Adrenal gland (tissue), 5 donors: ENCODE measurements at regions not wholly inside any gene's neighbourhood (a gene's known extent, or its start where the extent isn't known, plus 50 kb on each side); places are given as distances from the start of the nearest gene placed in this dataset.

Experiments used
- POLR2A ChIP-seq, 2 donors: fragments of 450-650 bp; IDR thresholded peaks; one replicate each; pipeline ENCODE4 v1.6.1; 2017; ENCODE audit warnings: antibody characterized with exemption in 2 of 2, mild to moderate bottlenecking in 2 of 2, moderate library complexity in 1 of 2
- TF ChIP-seq, protein P1 (sequence below), 6 experiments: fragments of 450-650 bp in 4 of 6; fragments of 200-600 bp in 2 of 6; sonication (generic) in 1 of 6; IDR thresholded peaks; 1 replicate in 5 of 6; 2 replicates in 1 of 6; pipeline versions ENCODE4 v1.5.1 to v1.8.0; 2016 to 2021; ENCODE audit warnings: antibody characterized with exemption in 6 of 6, mild to moderate bottlenecking in 2 of 6, moderate library complexity in 1 of 6
- donor health status: DM: no; HTN: no; CAD: no.

DNA sequence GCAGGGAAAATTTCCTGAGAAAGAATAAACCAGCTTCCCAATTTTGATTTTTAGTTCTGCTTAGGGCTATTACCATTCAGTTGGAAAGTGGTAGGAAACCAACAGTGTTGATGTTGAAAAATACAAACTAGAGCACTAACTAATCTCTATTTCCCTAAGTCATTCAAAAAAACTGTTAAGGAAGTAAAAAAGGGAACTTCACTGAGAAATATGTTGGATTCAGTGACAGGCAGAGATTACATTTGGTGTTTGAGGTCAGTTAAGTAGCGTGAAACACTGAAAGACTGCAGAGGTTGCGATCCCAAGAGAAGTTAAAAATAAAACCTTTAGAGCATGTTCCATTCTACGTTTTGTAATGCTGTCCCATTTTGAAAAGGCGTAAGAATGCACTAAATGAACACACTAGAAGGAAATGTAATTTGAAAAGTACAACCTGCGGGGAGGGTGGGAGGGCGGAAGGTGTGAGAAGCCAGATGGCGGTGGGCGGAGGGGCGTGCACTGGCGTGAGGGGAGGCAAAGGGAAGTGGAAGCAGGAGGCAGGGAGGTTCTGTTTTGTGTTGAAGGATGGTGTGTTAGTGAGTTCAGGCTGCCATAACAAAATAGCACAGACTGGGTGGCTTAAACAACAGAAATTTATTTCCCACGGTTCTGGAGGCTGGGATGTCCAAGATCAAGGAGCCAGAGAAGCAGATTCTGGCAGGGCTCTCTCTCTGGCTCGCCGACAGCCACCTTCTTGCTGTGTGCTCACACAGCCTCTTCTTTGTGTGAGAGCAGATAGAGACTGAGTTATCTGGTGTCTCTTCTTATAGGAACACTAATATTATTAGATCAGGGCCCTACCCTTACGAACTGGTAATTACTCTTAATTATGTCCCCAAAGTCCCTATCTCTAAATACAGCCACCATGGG lies 94.3 kb upstream of the KCTD1 start:
- TF ChIP-seq, protein P1, sequence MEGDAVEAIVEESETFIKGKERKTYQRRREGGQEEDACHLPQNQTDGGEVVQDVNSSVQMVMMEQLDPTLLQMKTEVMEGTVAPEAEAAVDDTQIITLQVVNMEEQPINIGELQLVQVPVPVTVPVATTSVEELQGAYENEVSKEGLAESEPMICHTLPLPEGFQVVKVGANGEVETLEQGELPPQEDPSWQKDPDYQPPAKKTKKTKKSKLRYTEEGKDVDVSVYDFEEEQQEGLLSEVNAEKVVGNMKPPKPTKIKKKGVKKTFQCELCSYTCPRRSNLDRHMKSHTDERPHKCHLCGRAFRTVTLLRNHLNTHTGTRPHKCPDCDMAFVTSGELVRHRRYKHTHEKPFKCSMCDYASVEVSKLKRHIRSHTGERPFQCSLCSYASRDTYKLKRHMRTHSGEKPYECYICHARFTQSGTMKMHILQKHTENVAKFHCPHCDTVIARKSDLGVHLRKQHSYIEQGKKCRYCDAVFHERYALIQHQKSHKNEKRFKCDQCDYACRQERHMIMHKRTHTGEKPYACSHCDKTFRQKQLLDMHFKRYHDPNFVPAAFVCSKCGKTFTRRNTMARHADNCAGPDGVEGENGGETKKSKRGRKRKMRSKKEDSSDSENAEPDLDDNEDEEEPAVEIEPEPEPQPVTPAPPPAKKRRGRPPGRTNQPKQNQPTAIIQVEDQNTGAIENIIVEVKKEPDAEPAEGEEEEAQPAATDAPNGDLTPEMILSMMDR (IDR thresholded peaks at IDR 0.05), result no peak
- TF ChIP-seq POLR2A (IDR thresholded peaks at IDR 0.05), result no peak
